Spleen (tissue), 11 donors: ENCODE measurements at regions not wholly inside any gene's neighbourhood (a gene's known extent, or its start where the extent isn't known, plus 50 kb on each side); places are given as distances from the start of the nearest gene placed in this dataset.

ENCODE experiments used
- DNase-seq: peaks from one replicate; pipeline ENCODE4 v3.0.0-alpha.2; 2020
- H3K27ac ChIP-seq, 8 donors: fragments of 200-600 bp; sonication (generic) in 7 of 8; 1 replicate in 4 of 8; 2 replicates in 4 of 8; pipeline versions ENCODE4 v1.5.0 to v1.8.0; 2016 to 2021; ENCODE audit warnings: inconsistent platforms in 4 of 8, mild to moderate bottlenecking in 4 of 8, moderate library complexity in 1 of 8
- H3K27me3 ChIP-seq, 7 donors: fragments of 200-600 bp; sonication (generic) in 6 of 7; replicated peaks in 1 of 7; 1 replicate in 4 of 7; 2 replicates in 3 of 7; pipeline versions ENCODE4 v1.5.0 to v1.8.0; 2016 to 2021; ENCODE audit warnings: inconsistent platforms in 3 of 7, mild to moderate bottlenecking in 1 of 7
- H3K36me3 ChIP-seq, 6 donors: fragments of 200-600 bp; sonication (generic) in 5 of 6; 1 replicate in 4 of 6; 2 replicates in 2 of 6; pipeline versions ENCODE4 v1.5.0 to v1.8.0; 2016 to 2021; ENCODE audit warnings: inconsistent platforms in 2 of 6
- H3K4me1 ChIP-seq, 6 donors: fragments of 200-600 bp; sonication (generic) in 5 of 6; 1 replicate in 3 of 6; 2 replicates in 3 of 6; pipeline versions ENCODE4 v1.5.0 to v1.8.0; 2016 to 2021; ENCODE audit warnings: inconsistent platforms in 3 of 6
- H3K4me3 ChIP-seq, 8 donors: fragments of 200-600 bp; sonication (generic) in 7 of 8; 1 replicate in 4 of 8; 2 replicates in 4 of 8; pipeline versions ENCODE4 v1.5.0 to v1.8.0; 2016 to 2021; ENCODE audit warnings: inconsistent platforms in 4 of 8, mild to moderate bottlenecking in 4 of 8, moderate library complexity in 2 of 8
- H3K9me3 ChIP-seq, 8 donors: fragments of 200-600 bp; sonication (generic) in 7 of 8; 1 replicate in 4 of 8; 2 replicates in 4 of 8; pipeline versions ENCODE4 v1.5.0 to v1.8.0; 2016 to 2021; ENCODE audit warnings: inconsistent platforms in 4 of 8
- CTCF ChIP-seq, 11 experiments: fragments of 200-600 bp in 7 of 11; fragments of 450-650 bp in 4 of 11; sonication (generic) in 4 of 11; IDR thresholded peaks in 8 of 11; conservative IDR thresholded peaks in 3 of 11; 1 replicate in 7 of 11; 2 replicates in 4 of 11; pipeline versions ENCODE4 v1.4.0 to v1.8.0; 2016 to 2021; ENCODE audit warnings: antibody characterized with exemption in 11 of 11, inconsistent platforms in 4 of 11, mild to moderate bottlenecking in 1 of 11
- POLR2A ChIP-seq, 3 donors: fragments of 450-650 bp; IDR thresholded peaks; one replicate each; pipeline ENCODE4 v1.5.1; 2017; ENCODE audit warnings: antibody characterized with exemption in 3 of 3, mild to moderate bottlenecking in 1 of 3
- POLR2AphosphoS5 ChIP-seq, 3 donors: sonication (generic); formaldehyde crosslinking; IDR thresholded peaks; one replicate each; pipeline ENCODE4 v1.5.1; 2017; ENCODE audit warnings: antibody characterized with exemption in 3 of 3
- WGBS, 5 donors: extraction: QIAGEN DNeasy Blood & Tissue Kit in 3 of 5; methylation state at CpG; one replicate each; pipeline versions ENCODE4 v1.1.5 to v1.1.7; 2013 to 2018; 5-methylcytosine and 5-hydroxymethylcytosine counted together
- intact Hi-C: fragments of 100-400 bp; cut with DNase I; formaldehyde crosslinking; loops from one replicate; pipeline ENCODE4 v1.15.0; 2023; ENCODE audit warnings: low total_unique reads
- donor health status: healthy with polysubstance abuse.
- donor health status: DM: no; HTN: no; CAD: no; lungs with moderate emphysema.
- donor health status: DM: no; HTN: no; CAD: no.
- donor health status: Bipolar disorder and iron deficiency.
- donor health status: healthy.
- donor health status: DM: no; HTN: no; CAD: no.
- donor health status: DM: yes; HTN: yes; CAD: no.

DNA sequence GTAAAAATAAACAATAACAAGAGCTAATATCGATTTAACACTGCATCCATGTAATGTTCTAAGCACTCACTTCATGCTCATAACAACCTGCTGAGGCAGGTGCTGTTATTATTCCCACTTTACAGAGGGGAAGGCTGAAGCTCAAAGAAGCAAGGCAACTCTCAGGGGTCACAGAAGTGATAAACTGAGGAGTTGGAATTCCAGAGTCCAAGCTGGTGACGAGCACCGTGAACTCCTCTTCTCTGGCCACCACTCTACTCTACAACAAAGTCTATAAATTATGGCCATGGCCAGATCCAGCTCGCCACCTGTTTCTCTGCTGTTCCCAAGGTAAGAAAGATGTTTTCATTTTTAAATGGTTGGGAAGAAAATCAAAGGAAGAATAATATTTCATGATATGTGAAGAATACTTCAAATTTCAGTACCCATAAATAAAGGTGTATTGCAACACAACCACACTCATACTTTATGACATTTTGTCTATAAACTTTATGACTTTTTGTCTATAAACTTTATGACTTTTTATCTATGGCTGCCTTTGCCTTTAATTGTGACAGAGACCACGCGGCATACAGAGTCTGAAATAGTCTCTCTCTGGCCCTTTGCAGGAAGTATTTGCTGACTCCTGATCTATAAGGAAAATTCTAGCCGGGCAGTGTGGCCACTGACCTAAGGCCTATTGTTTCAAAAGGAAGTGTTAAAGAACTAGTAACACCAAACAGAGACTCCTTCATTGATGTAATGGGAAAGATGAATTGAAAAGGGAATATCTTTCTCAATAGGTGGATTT, 113.2 kb upstream of the KCNG1 start:
- Histone ChIP-seq H3K36me3 (no peaks in the 10 kb centered on the region), H3K27me3 (peaks cover 0 to 11% (median 0%) of the 10 kb centered on the region in 7 donors), H3K27ac (no peak overlapping the region), H3K9me3 (no peaks in the 10 kb centered on the region), H3K4me1 (peaks cover 0 to 7% (median 0%) of the 10 kb centered on the region in 6 donors), H3K4me3 (no peak overlapping the region)
- 67 to 76% (median 71%) methylated on average over 7 of the region's 7 CpGs for WGBS, 5 donors
- intact Hi-C loops, result no loop called here
- no peak for DNase-seq
- no peak for TF ChIP-seq POLR2A (IDR thresholded peaks at IDR 0.05)
- no peak for TF ChIP-seq POLR2AphosphoS5 (IDR thresholded peaks at IDR 0.05)
- no peak for TF ChIP-seq CTCF (IDR thresholded peaks at IDR 0.05 in 8 of 11, conservative IDR thresholded peaks at IDR 0.05 in 3 of 11)

- Histone ChIP-seq H3K9me3 (no peaks in the 10 kb centered on the region), H3K27ac (no peak overlapping the region), H3K4me1 (peaks cover 0 to 11% (median 0%) of the 10 kb centered on the region in 6 donors), H3K36me3 (no peaks in the 10 kb centered on the region), H3K27me3 (peaks cover 0 to 11% (median 0%) of the 10 kb centered on the region in 7 donors), H3K4me3 (no peak overlapping the region)
- WGBS, 5 donors, result 62 to 77% (median 72%) methylated on average over 6 of the region's 6 CpGs
- TF ChIP-seq CTCF (IDR thresholded peaks at IDR 0.05 in 8 of 11, conservative IDR thresholded peaks at IDR 0.05 in 3 of 11) (no peak), POLR2AphosphoS5 (IDR thresholded peaks at IDR 0.05) (no peak), POLR2A (IDR thresholded peaks at IDR 0.05) (no peak)
- no peak for DNase-seq
- intact Hi-C loops, result no loop called here
Observed at GRCh38 chr20:51134405-51134804, 111.5 kb upstream of the KCNG1 start.

DNA sequence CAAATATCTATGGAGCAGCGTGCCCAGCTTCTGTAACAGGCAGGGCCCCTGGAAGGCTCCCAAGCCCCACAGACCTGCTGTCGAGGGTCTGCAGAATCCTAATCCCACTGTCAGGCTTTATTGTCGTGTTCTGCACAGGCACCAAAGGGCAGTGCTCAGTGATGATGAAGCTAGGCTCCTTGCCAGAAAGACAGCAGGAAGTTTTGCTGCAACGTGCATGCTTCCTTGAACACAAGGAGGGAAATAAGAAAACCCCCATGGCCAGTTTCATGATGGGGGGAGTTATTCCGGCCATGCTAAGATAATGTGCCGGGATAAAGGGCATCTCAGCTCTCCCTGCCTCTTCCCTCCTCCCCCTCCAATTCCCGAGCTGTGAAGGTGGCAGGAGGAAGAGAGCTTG, 109.4 kb upstream of the KCNG1 start:
- Histone ChIP-seq H3K9me3 (no peaks in the 10 kb centered on the region), H3K4me3 (no peak overlapping the region), H3K27ac (no peak overlapping the region), H3K36me3 (no peaks in the 10 kb centered on the region), H3K27me3 (peaks cover 0 to 11% (median 0%) of the 10 kb centered on the region in 7 donors), H3K4me1 (peaks cover 0 to 29% (median 0%) of the 10 kb centered on the region in 6 donors)
- no peak for DNase-seq
- WGBS, 5 donors, result 26 to 43% (median 32%) methylated on average over 7 of the region's 7 CpGs
- TF ChIP-seq CTCF (IDR thresholded peaks at IDR 0.05 in 8 of 11, conservative IDR thresholded peaks at IDR 0.05 in 3 of 11) (no peak), POLR2A (IDR thresholded peaks at IDR 0.05) (no peak), POLR2AphosphoS5 (IDR thresholded peaks at IDR 0.05) (no peak)
- intact Hi-C loops, result no loop called here

GRCh38 chr20:51131811-51132210, 108.9 kb upstream of the KCNG1 start:
- DNase-seq, result no peak
- Histone ChIP-seq H3K36me3 (no peaks in the 10 kb centered on the region), H3K9me3 (no peaks in the 10 kb centered on the region), H3K27ac (no peak overlapping the region), H3K27me3 (peaks cover 0 to 11% (median 0%) of the 10 kb centered on the region in 7 donors), H3K4me3 (no peak overlapping the region), H3K4me1 (peaks cover 0 to 30% (median 0%) of the 10 kb centered on the region in 6 donors)
- TF ChIP-seq CTCF (IDR thresholded peaks at IDR 0.05 in 8 of 11, conservative IDR thresholded peaks at IDR 0.05 in 3 of 11), result no peak
- TF ChIP-seq POLR2AphosphoS5 (IDR thresholded peaks at IDR 0.05), result no peak
- TF ChIP-seq POLR2A (IDR thresholded peaks at IDR 0.05), result no peak
- WGBS, 5 donors, result 83 to 100% (median 94%) methylated on average over 1 of the region's 1 CpG; no CpG with 5 or more reads in 1 of the 5 donors
- intact Hi-C loops, result no loop called here
